22Rv1 (cell line): ENCODE measurements at regions not wholly inside any gene's neighbourhood (a gene's known extent, or its start where the extent isn't known, plus 50 kb on each side); places are given as distances from the start of the nearest gene placed in this dataset.
A peak's percentile ranks its signal among the peaks of the same experiment; 100 is the strongest.

Source experiments
- H3K27ac ChIP-seq: fragments of 450-650 bp; 2 replicates; pipeline ENCODE4 v1.5.1; 2017
- ZFX ChIP-seq: fragments of 450-650 bp; IDR thresholded peaks from 2 replicates; pipeline ENCODE4 v1.6.1; 2017; ENCODE audit warnings: antibody characterized with exemption, borderline replicate concordance
- TF ChIP-seq, protein P1 (sequence below): fragments of 450-650 bp; IDR thresholded peaks from 2 replicates; pipeline ENCODE4 v1.5.1; 2017; ENCODE audit warnings: mild to moderate bottlenecking

DNA sequence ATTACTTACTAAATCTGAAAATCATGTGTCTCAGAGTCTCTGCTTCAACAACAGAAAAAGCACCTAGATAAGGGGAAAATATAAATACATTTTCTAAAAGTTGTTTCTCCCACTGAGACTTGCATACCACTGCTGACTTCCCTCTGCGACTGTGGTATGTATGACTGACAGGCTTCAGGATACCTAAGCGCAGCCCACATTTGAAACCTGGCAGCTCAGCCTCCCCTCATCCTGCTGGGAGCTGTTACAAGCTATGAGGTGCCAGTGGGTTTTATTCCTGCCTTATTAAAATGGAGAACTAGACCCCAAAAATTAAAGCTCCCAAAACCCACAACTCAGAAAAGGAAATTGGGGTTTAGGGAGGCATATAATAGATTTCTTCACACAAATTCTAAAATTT lies 133.6 kb downstream of the RAB38 start:
- no peak for TF ChIP-seq ZFX
- TF ChIP-seq, protein P1, sequence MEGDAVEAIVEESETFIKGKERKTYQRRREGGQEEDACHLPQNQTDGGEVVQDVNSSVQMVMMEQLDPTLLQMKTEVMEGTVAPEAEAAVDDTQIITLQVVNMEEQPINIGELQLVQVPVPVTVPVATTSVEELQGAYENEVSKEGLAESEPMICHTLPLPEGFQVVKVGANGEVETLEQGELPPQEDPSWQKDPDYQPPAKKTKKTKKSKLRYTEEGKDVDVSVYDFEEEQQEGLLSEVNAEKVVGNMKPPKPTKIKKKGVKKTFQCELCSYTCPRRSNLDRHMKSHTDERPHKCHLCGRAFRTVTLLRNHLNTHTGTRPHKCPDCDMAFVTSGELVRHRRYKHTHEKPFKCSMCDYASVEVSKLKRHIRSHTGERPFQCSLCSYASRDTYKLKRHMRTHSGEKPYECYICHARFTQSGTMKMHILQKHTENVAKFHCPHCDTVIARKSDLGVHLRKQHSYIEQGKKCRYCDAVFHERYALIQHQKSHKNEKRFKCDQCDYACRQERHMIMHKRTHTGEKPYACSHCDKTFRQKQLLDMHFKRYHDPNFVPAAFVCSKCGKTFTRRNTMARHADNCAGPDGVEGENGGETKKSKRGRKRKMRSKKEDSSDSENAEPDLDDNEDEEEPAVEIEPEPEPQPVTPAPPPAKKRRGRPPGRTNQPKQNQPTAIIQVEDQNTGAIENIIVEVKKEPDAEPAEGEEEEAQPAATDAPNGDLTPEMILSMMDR: no peak

DNA sequence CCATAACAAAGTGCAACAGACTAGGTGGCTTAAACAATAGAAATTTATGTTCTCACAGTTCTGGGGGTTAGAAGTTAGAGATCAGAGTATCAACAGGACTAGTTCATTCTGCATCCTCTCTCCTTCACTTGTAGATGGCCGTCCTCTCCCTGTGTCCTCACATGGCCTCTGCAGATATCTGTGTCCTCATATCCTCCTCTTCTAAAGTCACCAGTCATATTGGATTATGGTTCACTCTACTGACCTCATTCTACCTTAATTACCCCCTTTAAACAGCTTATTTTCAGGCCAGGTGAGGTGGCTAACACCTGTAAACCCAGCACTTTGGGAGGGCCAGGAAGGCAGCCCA lies 135.1 kb downstream of the RAB38 start:
- TF ChIP-seq, protein P1: no peak
- no peak for TF ChIP-seq ZFX
- no peak overlapping the region for H3K27ac ChIP-seq

More for the DNA sequence above, 133.6 kb downstream of the RAB38 start:
- H3K27ac ChIP-seq: no peak overlapping the region

DNA sequence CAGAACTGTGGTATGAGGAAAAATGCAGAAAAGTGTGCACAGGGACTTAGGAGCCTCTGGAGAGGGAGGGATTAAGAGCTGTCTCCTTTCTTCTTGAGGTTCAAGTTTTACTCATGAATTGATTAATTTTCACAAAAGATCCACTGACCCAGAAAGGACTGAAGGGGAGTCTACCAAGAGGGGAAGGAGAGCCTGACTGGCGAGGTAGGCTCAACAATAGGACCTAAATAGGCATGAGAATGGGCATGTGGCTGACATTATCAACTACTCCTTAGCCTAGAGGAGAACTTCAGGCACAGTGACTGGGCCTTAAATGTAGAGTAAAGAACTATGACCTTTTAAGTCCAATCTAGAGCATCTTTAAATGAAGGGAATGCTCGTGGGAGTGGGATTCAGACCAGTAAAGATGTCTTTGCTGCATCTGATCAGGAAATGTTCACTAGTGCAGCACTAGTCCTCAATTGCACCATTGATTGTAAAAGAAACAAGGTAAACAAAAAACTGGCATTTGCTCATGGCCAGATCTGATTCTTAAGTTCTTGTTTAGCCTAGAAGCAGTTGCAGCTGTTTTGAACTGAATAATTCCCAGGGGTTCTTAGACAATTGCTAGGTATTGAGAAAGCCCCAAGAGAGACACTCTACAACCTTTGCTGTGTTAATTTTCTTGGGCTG lies 135.6 kb downstream of the RAB38 start:
- H3K27ac ChIP-seq: no peak overlapping the region
- TF ChIP-seq ZFX: no peak

DNA sequence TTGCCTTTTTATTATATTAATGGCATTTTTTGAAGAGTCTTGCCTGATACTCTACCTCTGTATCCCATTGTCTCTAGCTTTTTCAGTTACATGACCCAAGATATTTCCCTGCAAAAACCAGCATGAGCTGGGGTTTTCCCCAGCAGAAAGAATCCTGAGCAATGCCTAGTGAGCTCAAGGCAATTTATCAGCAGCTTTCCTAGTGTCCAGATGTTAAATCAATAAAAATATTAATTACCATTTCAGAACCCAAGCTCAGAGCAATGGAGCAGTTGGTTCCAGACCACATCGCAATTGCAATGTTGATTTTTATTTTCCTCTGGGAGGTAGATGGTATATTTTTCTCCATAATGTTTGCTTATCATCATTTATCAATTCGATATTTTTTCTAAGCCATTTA lies 137.2 kb downstream of the RAB38 start:
- no peak overlapping the region for H3K27ac ChIP-seq
- no peak for TF ChIP-seq ZFX
- TF ChIP-seq, protein P1: no peak

DNA sequence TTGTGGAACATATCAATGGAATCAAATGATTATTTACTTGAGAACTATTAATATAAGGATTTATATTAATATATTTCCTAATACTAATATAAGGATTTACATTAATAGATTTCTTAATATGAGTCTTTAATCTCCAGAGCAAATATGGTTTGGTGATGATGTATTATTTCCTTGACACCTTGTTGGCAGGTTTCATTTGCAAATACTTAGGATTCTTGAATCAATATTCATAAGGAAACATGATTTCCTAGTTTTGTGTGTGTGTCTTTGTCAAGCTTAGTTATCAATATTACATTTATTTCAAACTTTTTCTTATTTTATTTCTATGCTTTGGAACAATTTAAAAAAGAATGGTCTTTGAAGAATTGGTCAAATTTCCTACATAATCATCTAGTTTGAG lies 138.5 kb downstream of the RAB38 start:
- no peak overlapping the region for H3K27ac ChIP-seq
- TF ChIP-seq ZFX: no peak
- TF ChIP-seq, protein P1: no peak

DNA sequence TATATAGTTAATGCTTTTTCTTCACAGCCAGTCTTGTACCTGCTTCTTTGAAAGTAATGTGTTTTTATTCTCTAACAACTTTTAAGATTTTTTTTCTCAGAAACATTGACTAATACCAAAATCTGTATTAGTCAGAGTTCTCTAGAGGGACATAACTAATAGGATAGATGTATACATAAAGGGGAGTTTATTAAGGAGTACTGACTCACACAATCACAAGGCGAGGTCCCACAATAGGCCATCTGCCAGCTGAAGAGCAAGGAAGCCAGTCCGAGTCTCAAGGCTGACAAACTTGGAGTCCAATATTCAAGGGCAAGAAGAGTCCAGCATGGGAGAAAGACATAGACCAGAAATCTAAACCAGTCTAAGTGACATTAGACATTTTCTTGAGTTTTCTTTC lies 140.0 kb downstream of the RAB38 start:
- no peak for TF ChIP-seq ZFX
- TF ChIP-seq, protein P1: no peak

DNA sequence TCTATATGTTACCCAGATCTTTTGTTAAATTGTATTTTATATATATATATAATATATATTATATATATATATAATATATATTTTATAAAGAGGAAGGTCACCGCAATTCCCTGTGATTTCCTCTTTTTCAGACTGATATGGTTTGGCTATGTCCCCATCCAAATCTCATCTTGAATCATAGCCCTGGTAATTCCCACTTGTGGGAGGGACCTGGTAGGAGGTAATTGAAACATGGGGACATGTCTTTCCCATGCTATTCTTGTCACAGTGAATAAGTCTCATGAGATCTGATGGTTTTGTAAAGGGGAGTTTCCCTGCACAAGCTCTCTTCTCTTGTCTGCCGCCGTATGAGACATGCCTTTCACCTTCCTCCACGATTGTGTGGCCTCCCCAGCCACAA lies 157.6 kb downstream of the RAB38 start:
- H3K27ac ChIP-seq: no peak overlapping the region
- no peak for TF ChIP-seq ZFX
- TF ChIP-seq, protein P1: no peak

More for the DNA sequence above, 140.0 kb downstream of the RAB38 start:
- no peak overlapping the region for H3K27ac ChIP-seq

DNA sequence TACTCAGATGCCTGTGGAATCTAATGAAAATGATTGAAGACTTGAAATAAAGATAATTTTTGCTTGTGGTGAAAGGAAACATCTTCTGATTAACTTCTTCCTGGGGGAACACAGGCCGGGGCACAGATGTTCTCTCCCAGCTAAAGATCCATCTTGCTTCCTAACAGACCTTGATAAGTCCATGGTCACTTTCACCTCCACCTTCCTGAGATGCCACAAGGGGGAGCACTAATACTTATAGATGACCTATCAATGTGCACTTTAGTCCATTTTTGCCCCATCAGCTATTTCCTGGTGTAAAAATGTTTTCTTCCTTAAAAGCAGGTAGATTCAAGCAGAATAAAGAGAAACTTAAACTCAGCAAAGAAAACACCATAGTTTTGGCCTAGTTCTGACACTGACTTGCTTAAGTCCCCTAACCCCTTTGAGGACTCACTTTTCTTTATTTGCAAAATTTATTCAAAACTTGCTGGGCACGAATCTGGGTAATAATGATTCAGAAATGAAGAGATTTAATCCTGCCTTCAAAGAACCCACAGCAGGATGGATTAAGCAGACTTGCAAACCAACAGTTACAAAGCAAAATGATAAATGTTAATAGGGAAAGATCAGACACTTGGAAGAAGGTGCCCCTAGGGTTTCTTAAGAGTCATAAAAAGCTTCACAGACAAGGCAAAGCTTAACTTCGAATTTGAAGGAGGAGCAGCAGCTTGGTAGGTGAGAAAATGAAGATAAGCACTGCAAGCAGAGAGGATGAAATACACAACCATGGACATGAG lies 158.7 kb downstream of the RAB38 start:
- H3K27ac ChIP-seq: no peak overlapping the region
- TF ChIP-seq ZFX: no peak
- TF ChIP-seq, protein P1: peak; percentile 81
